T-helper 17 cell (primary cell): ENCODE measurements at regions not wholly inside any gene's neighbourhood (a gene's known extent, or its start where the extent isn't known, plus 50 kb on each side); places are given as distances from the start of the nearest gene placed in this dataset.

Experiments
- ATAC-seq: fragments of 150-1000 bp; cut with Tn5 transposase; 2 replicates; pipeline ENCODE4 v1.10.0; 2021; ENCODE audit warnings: mild to moderate bottlenecking, moderate library complexity
- DNase-seq, 3 donors: peaks; one replicate each; pipeline versions ENCODE4 v3.0.0 to v3.0.0-alpha.2; 2020 to 2021
- H3K9me3 ChIP-seq: one replicate; pipeline ENCODE4 v1.7.0; 2013; ENCODE audit warnings: low read length, mild to moderate bottlenecking; ENCODE audit not compliant: control insufficient read depth, poor library complexity, severe bottlenecking
- H3K27ac Mint-ChIP-seq: one replicate; pipeline ENCODE4 v1.8.0; 2022; ENCODE audit warnings: mild to moderate bottlenecking, moderate library complexity, mixed read lengths
- H3K27me3 Mint-ChIP-seq: one replicate; pipeline ENCODE4 v1.8.0; 2022; ENCODE audit warnings: mixed read lengths
- H3K36me3 Mint-ChIP-seq: one replicate; pipeline ENCODE4 v1.8.0; 2022; ENCODE audit warnings: low read depth, mixed read lengths
- H3K4me1 Mint-ChIP-seq: one replicate; pipeline ENCODE4 v1.8.0; 2022; ENCODE audit warnings: mild to moderate bottlenecking, mixed read lengths
- H3K4me3 Mint-ChIP-seq: one replicate; pipeline ENCODE4 v1.8.0; 2022; ENCODE audit warnings: mild to moderate bottlenecking, moderate library complexity, mixed read lengths

DNA sequence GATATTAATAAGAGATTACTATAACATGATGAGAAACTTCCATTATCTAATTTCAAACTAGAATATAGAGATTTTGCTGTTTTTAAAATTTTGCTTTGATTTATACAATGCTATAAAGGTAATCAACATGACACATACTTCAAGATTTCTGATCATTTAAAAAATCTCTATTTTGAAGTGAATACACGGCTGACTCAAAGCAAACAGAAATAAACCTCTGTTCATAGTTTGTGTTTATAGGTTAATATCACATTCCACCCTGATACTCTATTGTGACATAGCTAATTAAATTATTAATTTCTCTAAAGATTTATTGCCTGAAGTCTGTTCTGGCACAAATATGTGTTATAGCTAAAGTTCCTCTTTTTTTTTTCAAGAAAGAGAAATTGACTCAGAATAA, 349.2 kb downstream of the TLL1 start:
- no peaks in the 10 kb centered on the region for H3K27me3 Mint-ChIP-seq
- H3K36me3 Mint-ChIP-seq: no peaks in the 10 kb centered on the region
- no peaks in the 10 kb centered on the region for H3K4me1 Mint-ChIP-seq
- no peak overlapping the region for H3K4me3 Mint-ChIP-seq
- H3K27ac Mint-ChIP-seq: no peak overlapping the region
- ATAC-seq (no peak), DNase-seq (no peak)
- H3K9me3 ChIP-seq: no peaks in the 10 kb centered on the region

GRCh38 chr4:166228112-166228511, 355.1 kb downstream of the TLL1 start:
- DNase-seq: no peak
- Mint-ChIP-seq H3K4me1 (no peaks in the 10 kb centered on the region), H3K36me3 (no peaks in the 10 kb centered on the region), H3K4me3 (no peak overlapping the region), H3K27me3 (no peaks in the 10 kb centered on the region), H3K27ac (no peak overlapping the region)
- no peaks in the 10 kb centered on the region for H3K9me3 ChIP-seq
- no peak for ATAC-seq

- no peak overlapping the region for H3K27ac Mint-ChIP-seq
- no peak for ATAC-seq
- H3K27me3 Mint-ChIP-seq: no peaks in the 10 kb centered on the region
- no peaks in the 10 kb centered on the region for H3K9me3 ChIP-seq
- no peaks in the 10 kb centered on the region for H3K36me3 Mint-ChIP-seq
- DNase-seq: no peak
- no peaks in the 10 kb centered on the region for H3K4me1 Mint-ChIP-seq
- no peak overlapping the region for H3K4me3 Mint-ChIP-seq
Measured at GRCh38 chr4:166229799-166230198, 356.8 kb downstream of the TLL1 start.

- Mint-ChIP-seq H3K27me3 (no peaks in the 10 kb centered on the region), H3K36me3 (no peaks in the 10 kb centered on the region), H3K4me1 (no peaks in the 10 kb centered on the region), H3K27ac (no peak overlapping the region), H3K4me3 (no peak overlapping the region)
- ATAC-seq: no peak
- no peak for DNase-seq
- no peaks in the 10 kb centered on the region for H3K9me3 ChIP-seq
Measured at GRCh38 chr4:166230841-166231240, 357.8 kb downstream of the TLL1 start.

- ATAC-seq: no peak
- no peak for DNase-seq
Measured at GRCh38 chr4:166239354-166239753, 366.3 kb downstream of the TLL1 start.

DNA sequence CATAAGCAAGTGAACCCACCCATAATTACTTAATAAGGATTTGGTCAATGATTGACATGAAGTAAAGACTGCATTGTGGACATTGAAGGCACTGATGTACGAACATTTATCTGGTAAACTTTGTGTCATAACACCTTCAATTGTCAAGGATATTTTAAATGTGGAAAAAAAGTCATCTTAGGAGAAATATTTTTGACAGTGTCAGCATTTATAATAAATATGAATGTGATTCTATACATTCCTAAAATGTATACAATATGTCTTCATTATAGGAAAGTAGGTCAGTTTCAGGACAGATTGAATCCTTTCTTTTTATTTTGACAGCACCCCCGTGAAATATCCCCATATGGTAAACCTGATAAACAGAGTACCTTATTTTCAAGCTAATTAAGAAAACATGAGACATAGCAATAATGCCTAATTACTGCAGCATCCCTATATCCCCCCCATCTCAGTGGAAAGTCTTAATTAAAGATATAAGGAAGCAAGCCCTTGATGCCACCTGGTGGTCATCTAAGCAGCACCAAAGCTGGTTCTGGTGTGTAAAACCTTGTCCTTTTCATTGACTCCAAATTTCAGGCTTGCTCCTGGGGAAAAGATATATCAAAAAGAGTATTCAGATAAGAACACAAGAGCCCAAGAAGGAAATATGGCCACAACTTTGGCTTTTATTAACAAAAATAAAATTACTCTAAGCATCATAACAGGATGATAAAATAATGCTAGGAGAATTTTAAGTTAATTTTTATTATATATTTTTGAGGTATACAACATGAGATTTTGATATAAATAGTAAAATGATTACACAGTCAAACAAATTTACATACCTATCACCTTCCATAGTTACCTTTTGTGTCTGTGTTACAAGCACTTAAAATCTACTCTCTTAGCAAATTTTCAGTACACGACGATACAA, 379.7 kb downstream of the TLL1 start:
- no peaks in the 10 kb centered on the region for H3K4me1 Mint-ChIP-seq
- H3K9me3 ChIP-seq: no peaks in the 10 kb centered on the region
- DNase-seq (no peak), ATAC-seq (no peak)
- no peaks in the 10 kb centered on the region for H3K27me3 Mint-ChIP-seq
- H3K36me3 Mint-ChIP-seq: no peaks in the 10 kb centered on the region
- no peak overlapping the region for H3K27ac Mint-ChIP-seq
- H3K4me3 Mint-ChIP-seq: no peak overlapping the region

More at GRCh38 chr4:166239354-166239753, 366.3 kb downstream of the TLL1 start:
- Mint-ChIP-seq H3K4me1 (no peaks in the 10 kb centered on the region), H3K36me3 (no peaks in the 10 kb centered on the region), H3K4me3 (no peak overlapping the region), H3K27ac (no peak overlapping the region), H3K27me3 (no peaks in the 10 kb centered on the region)
- H3K9me3 ChIP-seq: no peaks in the 10 kb centered on the region

DNA sequence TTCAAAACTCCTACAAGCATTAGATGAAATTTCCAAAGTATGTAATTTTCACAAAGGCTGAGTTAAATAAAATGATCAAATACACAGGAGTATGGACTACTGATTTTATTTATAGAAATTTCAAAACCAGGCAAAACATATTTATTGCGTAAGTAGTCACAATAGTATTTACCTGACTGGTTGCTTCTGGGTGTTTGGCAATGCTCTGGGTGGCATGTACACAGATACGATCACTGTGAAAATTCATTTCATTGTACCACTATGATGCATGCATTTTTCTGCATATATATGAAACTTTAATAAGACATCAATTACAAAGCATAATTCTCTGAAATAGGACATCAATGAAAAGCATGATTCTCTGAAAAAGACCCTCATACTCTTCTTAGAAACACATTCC, 384.2 kb downstream of the TLL1 start:
- H3K9me3 ChIP-seq: no peaks in the 10 kb centered on the region
- no peak for DNase-seq
- Mint-ChIP-seq H3K27ac (no peak overlapping the region), H3K4me3 (no peak overlapping the region), H3K27me3 (no peaks in the 10 kb centered on the region), H3K4me1 (no peaks in the 10 kb centered on the region), H3K36me3 (no peaks in the 10 kb centered on the region)
- ATAC-seq: no peak

DNA sequence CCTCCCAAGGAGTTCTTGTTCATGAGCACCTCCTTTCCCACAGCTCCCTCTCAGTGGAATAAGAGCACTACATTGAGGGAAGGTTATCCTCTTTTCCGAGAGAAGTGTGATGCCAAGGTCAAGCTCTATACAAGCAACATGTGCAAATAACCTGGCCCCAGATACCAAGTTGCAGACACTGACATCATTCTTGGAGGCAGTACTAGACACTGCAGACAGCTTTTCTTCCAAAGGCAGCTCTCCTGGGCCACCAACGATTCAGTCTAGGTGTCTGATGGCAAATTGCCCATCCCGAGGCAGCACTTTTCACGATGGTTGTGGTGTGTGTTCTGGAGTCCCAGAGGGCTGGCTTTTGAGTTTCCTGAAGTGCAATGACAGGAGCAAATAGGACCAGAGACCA, 384.9 kb downstream of the TLL1 start:
- Mint-ChIP-seq H3K27ac (no peak overlapping the region), H3K27me3 (no peaks in the 10 kb centered on the region), H3K4me1 (no peaks in the 10 kb centered on the region), H3K36me3 (no peaks in the 10 kb centered on the region), H3K4me3 (no peak overlapping the region)
- no peaks in the 10 kb centered on the region for H3K9me3 ChIP-seq
- DNase-seq: no peak
- no peak for ATAC-seq

DNA sequence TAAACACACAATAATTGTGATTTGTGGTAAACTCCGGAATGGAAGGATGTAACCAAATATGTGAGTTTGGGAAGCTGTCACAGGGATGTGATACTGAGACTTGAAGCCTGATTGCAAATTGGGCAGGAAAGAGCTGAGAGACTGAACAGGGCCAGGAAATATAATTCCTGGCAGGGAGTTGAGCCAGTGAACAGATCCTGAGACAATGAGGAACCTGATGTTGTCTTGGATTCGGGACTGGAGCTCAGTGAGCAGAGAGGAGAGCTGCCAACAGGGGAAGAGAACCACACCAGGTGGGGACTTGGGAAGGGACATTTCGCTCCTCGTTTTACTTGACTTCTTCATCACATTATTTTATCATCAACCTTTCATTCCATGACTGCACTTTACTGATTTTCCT, 386.0 kb downstream of the TLL1 start:
- ATAC-seq (no peak), DNase-seq (no peak)
- H3K36me3 Mint-ChIP-seq: no peaks in the 10 kb centered on the region
- H3K27ac Mint-ChIP-seq: no peak overlapping the region
- no peak overlapping the region for H3K4me3 Mint-ChIP-seq
- H3K27me3 Mint-ChIP-seq: no peaks in the 10 kb centered on the region
- H3K4me1 Mint-ChIP-seq: no peaks in the 10 kb centered on the region
- no peaks in the 10 kb centered on the region for H3K9me3 ChIP-seq

GRCh38 chr4:166274136-166274761, 401.2 kb downstream of the TLL1 start:
- no peaks in the 10 kb centered on the region for H3K9me3 ChIP-seq
- Mint-ChIP-seq H3K36me3 (no peaks in the 10 kb centered on the region), H3K4me1 (no peaks in the 10 kb centered on the region), H3K27ac (no peak overlapping the region), H3K4me3 (no peak overlapping the region), H3K27me3 (no peaks in the 10 kb centered on the region)
- no peak for ATAC-seq
- no peak for DNase-seq

- no peak for ATAC-seq
- no peak overlapping the region for H3K4me3 Mint-ChIP-seq
Measured at GRCh38 chr4:166274775-166275174, 401.7 kb downstream of the TLL1 start.

GRCh38 chr4:166277401-166277800, 404.4 kb downstream of the TLL1 start:
- ATAC-seq (no peak), DNase-seq (no peak)
- Mint-ChIP-seq H3K4me3 (no peak overlapping the region), H3K4me1 (no peaks in the 10 kb centered on the region), H3K36me3 (no peaks in the 10 kb centered on the region), H3K27me3 (no peaks in the 10 kb centered on the region), H3K27ac (no peak overlapping the region)
- no peaks in the 10 kb centered on the region for H3K9me3 ChIP-seq

More at GRCh38 chr4:166274775-166275174, 401.7 kb downstream of the TLL1 start:
- no peak for DNase-seq
- Mint-ChIP-seq H3K27ac (no peak overlapping the region), H3K27me3 (no peaks in the 10 kb centered on the region), H3K4me1 (no peaks in the 10 kb centered on the region), H3K36me3 (no peaks in the 10 kb centered on the region)
- H3K9me3 ChIP-seq: no peaks in the 10 kb centered on the region

GRCh38 chr4:166277853-166278252, 404.8 kb downstream of the TLL1 start:
- no peaks in the 10 kb centered on the region for H3K27me3 Mint-ChIP-seq
- H3K4me3 Mint-ChIP-seq: no peak overlapping the region
- H3K4me1 Mint-ChIP-seq: no peaks in the 10 kb centered on the region
- H3K9me3 ChIP-seq: no peaks in the 10 kb centered on the region
- DNase-seq: no peak
- no peaks in the 10 kb centered on the region for H3K36me3 Mint-ChIP-seq
- H3K27ac Mint-ChIP-seq: no peak overlapping the region
- no peak for ATAC-seq

- no peaks in the 10 kb centered on the region for H3K36me3 Mint-ChIP-seq
- ATAC-seq (no peak), DNase-seq (no peak)
- no peak overlapping the region for H3K4me3 Mint-ChIP-seq
- no peaks in the 10 kb centered on the region for H3K27me3 Mint-ChIP-seq
- H3K9me3 ChIP-seq: no peaks in the 10 kb centered on the region
- H3K4me1 Mint-ChIP-seq: no peaks in the 10 kb centered on the region
- H3K27ac Mint-ChIP-seq: no peak overlapping the region
Measured at GRCh38 chr4:166279261-166279660, 406.2 kb downstream of the TLL1 start.
